NCI-H1694 (cell line): ENCODE measurements at regions not wholly inside any gene's neighbourhood (a gene's known extent, or its start where the extent isn't known, plus 50 kb on each side); places are given as distances from the start of the nearest gene placed in this dataset.

ENCODE experiments used
- DNase-seq: peaks from one replicate; lab custom pipeline; 2025; lab: John Stamatoyannopoulos, UW

GRCh38 chr18:72181241-72181764 is 362.8 kb downstream of the CBLN2 start:
- DNase-seq, result no peak

GRCh38 chr18:72180689-72181088 is 363.5 kb downstream of the CBLN2 start:
- DNase-seq, result no peak

GRCh38 chr18:72174972-72175649 is 369.0 kb downstream of the CBLN2 start:
- no peak for DNase-seq

- no peak for DNase-seq
Observed at GRCh38 chr18:72171596-72171995, 372.5 kb downstream of the CBLN2 start.

- no peak for DNase-seq
Observed at GRCh38 chr18:72161691-72162090, 382.5 kb downstream of the CBLN2 start.

GRCh38 chr18:72160510-72161445 is 383.4 kb downstream of the CBLN2 start:
- DNase-seq, result no peak

- DNase-seq, result no peak
Observed at GRCh38 chr18:72155327-72155726, 388.8 kb downstream of the CBLN2 start.

- DNase-seq, result no peak
Observed at GRCh38 chr18:72154926-72155325, 389.2 kb downstream of the CBLN2 start.

GRCh38 chr18:72152935-72153334 is 391.2 kb downstream of the CBLN2 start:
- DNase-seq, result no peak

GRCh38 chr18:72147830-72148229 is 396.3 kb downstream of the CBLN2 start:
- DNase-seq, result no peak

GRCh38 chr18:72140007-72140406 is 404.1 kb downstream of the CBLN2 start:
- DNase-seq, result no peak

- no peak for DNase-seq
Observed at GRCh38 chr18:72128649-72129048, 415.5 kb downstream of the CBLN2 start.

- DNase-seq, result no peak
Observed at GRCh38 chr18:72122103-72122502, 422.0 kb downstream of the CBLN2 start.

- no peak for DNase-seq
Observed at GRCh38 chr18:72119082-72119481, 425.1 kb downstream of the CBLN2 start.

GRCh38 chr18:72114801-72115594 is 429.1 kb downstream of the CBLN2 start:
- DNase-seq, result no peak

GRCh38 chr18:72107647-72108383 is 436.3 kb downstream of the CBLN2 start:
- DNase-seq, result no peak

GRCh38 chr18:72104851-72105250 is 439.3 kb downstream of the CBLN2 start:
- no peak for DNase-seq

GRCh38 chr18:72102412-72102811 is 441.7 kb downstream of the CBLN2 start:
- DNase-seq, result no peak

- DNase-seq, result no peak
Observed at GRCh38 chr18:72100465-72101004, 443.6 kb downstream of the CBLN2 start.

GRCh38 chr18:72091369-72091768 is 452.8 kb downstream of the CBLN2 start:
- no peak for DNase-seq

- no peak for DNase-seq
Observed at GRCh38 chr18:72089432-72089831, 454.7 kb downstream of the CBLN2 start.
